HepG2 (cell line): ENCODE measurements at regions not wholly inside any gene's neighbourhood (a gene's known extent, or its start where the extent isn't known, plus 50 kb on each side); places are given as distances from the start of the nearest gene placed in this dataset.

Experiments used
- ATAC-seq: fragments of 200-7000 bp; cut with Tn5 transposase; 3 replicates; pipeline ENCODE4 v1.9.1; 2020; ENCODE audit warnings: mild to moderate bottlenecking, moderate library complexity
- BruUV-seq: library from RNA; stranded (reverse); fragments of 400-500 nt; replicated peaks from 2 replicates; lab custom pipeline; 2021; lab: Mats Ljungman, UMichigan
- CTCF ChIA-PET: fragments of 300-600 bp; formaldehyde crosslinking; extraction: SDS; loops from one replicate; lab custom pipeline; 2021; ENCODE audit warnings: low total read pairs, inconsistent platforms, low intra/inter-chr PET ratio; lab: Yijun Ruan, JAX
- POLR2A ChIA-PET: fragments of 350-600 bp; sonication (Branson Sonifier 250); formaldehyde crosslinking; loops from one replicate; lab custom pipeline; 2020; ENCODE audit warnings: antibody characterized with exemption, inconsistent platforms; lab: Yijun Ruan, JAX
- DNase-seq: peaks from one replicate; pipeline ENCODE4 v3.0.0-alpha.2; 2015; ENCODE audit warnings: low spot score
- FAIRE-seq: peaks from 3 replicates; lab custom pipeline; 2011; peaks lifted over from hg19 to GRCh38; lab: Jason Lieb, UNC
- H2AFZ ChIP-seq: one replicate; pipeline ENCODE4 v1.6.1; 2011; ENCODE audit warnings: low read length, inconsistent platforms
- H3K27ac ChIP-seq: fragments of 300-600 bp; 3 replicates; pipeline ENCODE4 v1.8.0; 2011; ENCODE audit warnings: mixed run types, mild to moderate bottlenecking, mixed read lengths, low read length, inconsistent platforms; ENCODE audit not compliant: insufficient read depth; ENCODE audit errors: extremely low read length
- H3K27me3 ChIP-seq, 2 experiments: fragments of 200-600 bp in 1 of 2; 2 replicates in 1 of 2; 3 replicates in 1 of 2; pipeline versions ENCODE4 v1.6.0 to v1.8.0; 2011; ENCODE audit warnings: low read length in 2 of 2, mild to moderate bottlenecking in 2 of 2, moderate library complexity in 2 of 2, inconsistent platforms in 1 of 2; ENCODE audit not compliant: insufficient read depth in 2 of 2, control insufficient read depth in 1 of 2
- H3K36me3 ChIP-seq, 2 experiments: fragments of 200-600 bp in 1 of 2; replicated peaks in 1 of 2; 2 replicates in 1 of 2; 3 replicates in 1 of 2; pipeline versions ENCODE4 v1.5.1 to v1.8.0; 2011; ENCODE audit warnings: low read length in 2 of 2, inconsistent platforms in 1 of 2; ENCODE audit not compliant: insufficient read depth in 2 of 2, control insufficient read depth in 1 of 2
- H3K4me1 ChIP-seq: 2 replicates; pipeline ENCODE4 v1.5.1; 2012; ENCODE audit warnings: low read length, inconsistent platforms; ENCODE audit not compliant: insufficient read depth
- H3K4me2 ChIP-seq: 2 replicates; pipeline ENCODE4 v1.6.0; 2011; ENCODE audit warnings: low read depth, low read length, inconsistent platforms
- H3K4me3 ChIP-seq, 3 experiments: fragments of 200-600 bp in 1 of 3; sonication (generic), shearing (Covaris generic) in 1 of 3; replicated peaks in 1 of 3; 2 replicates each; pipeline ENCODE4 v1.5.1; 2011 to 2016; ENCODE audit warnings: low read length in 3 of 3, inconsistent platforms in 2 of 3, low read depth in 2 of 3, mild to moderate bottlenecking in 2 of 3, control low read depth in 1 of 3, mixed read lengths in 1 of 3; ENCODE audit not compliant: insufficient read depth in 1 of 3
- H3K79me2 ChIP-seq: one replicate; pipeline ENCODE4 v1.6.1; 2011; ENCODE audit warnings: low read length, inconsistent platforms; ENCODE audit not compliant: insufficient read depth
- H3K9ac ChIP-seq: 2 replicates; pipeline ENCODE4 v1.6.0; 2011; ENCODE audit warnings: mild to moderate bottlenecking, low read depth, low read length, inconsistent platforms; ENCODE audit not compliant: insufficient read depth
- H3K9me3 ChIP-seq: 2 replicates; pipeline ENCODE4 v1.5.1; 2012; ENCODE audit warnings: mild to moderate bottlenecking, low read length
- H4K20me1 ChIP-seq: 2 replicates; pipeline ENCODE4 v1.6.0; 2011; ENCODE audit warnings: inconsistent platforms, mild to moderate bottlenecking, low read length, moderate library complexity; ENCODE audit not compliant: insufficient read depth
- ZNF572 ChIP-seq: sonication (generic); formaldehyde crosslinking; IDR thresholded peaks from 2 replicates; pipeline ENCODE4 v1.5.1; 2020; ENCODE audit warnings: mild to moderate bottlenecking, missing genetic modification reagents
- WGBS: methylation state at CpG from one replicate; pipeline ENCODE4 v1.1.6; 2017; ENCODE audit warnings: low lambda C conversion rate; 5-methylcytosine and 5-hydroxymethylcytosine counted together
- in situ Hi-C: cut with HindIII; loops from 2 replicates; pipeline ENCODE4 v1.10.0; 2017; ENCODE audit warnings: low pct_unique_long_range_greater_than_20kb; ENCODE audit not compliant: extremely low pct_ligation_motif_present
- intact Hi-C: fragments of 100-400 bp; cut with micrococcal nuclease; formaldehyde crosslinking; loops from one replicate; pipeline ENCODE4 v1.10.0; 2022; ENCODE audit not compliant: unreplicated experiment
- TF ChIP-seq, protein P1 (sequence below): sonication (generic); formaldehyde crosslinking; IDR thresholded peaks from 2 replicates; pipeline ENCODE4 v1.4.0; 2020; ENCODE audit warnings: mild to moderate bottlenecking, missing genetic modification reagents

DNA sequence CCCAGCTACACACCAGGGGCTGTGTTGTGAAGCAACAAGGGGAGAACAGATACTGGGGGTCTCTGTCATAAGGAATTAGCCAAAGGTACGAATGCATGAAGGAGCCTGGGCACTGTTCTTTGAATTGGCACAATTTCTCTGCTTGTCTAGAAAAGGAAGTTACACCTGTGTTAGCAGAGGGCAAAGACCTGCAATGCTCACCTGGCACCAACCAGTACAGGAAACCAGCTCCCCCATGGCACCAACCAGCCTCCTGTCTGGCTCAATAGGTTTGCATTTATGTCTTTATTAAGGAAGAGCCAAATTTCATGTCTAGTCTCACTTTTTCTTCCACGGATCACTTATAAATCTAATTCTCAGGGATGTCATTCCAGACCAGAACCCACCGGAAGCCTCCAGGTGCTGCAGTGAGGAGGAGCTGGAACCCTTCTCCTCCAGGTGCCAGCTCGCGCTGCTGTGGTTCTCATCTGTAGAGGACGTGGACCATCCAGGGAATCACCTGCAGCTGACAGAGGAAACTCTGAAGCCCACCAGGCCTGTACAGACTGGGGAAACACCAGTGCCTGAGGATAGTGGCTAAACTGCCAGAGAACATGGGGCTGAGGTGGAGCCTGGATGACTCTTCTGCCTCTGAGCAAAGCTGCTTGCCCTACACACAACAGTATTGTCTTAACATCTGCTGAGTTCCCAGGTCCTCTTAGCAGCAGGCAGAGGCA is 113.4 kb upstream of the TRIM2 start:
- FAIRE-seq, result no peak
- CTCF ChIA-PET, result no interaction called here
- WGBS, result 48% methylated on average over 5 of the region's 6 CpGs

More for the DNA sequence above, 113.4 kb upstream of the TRIM2 start:
- Histone ChIP-seq H3K27me3 (peaks cover 0 to 6% of the 10 kb centered on the region in 2 experiments; a peak in 1 of 5 replicates), H3K36me3 (no peaks in the 10 kb centered on the region), H4K20me1 (no peaks in the 10 kb centered on the region), H3K4me1 (peaks cover 5% of the 10 kb centered on the region), H3K79me2 (no peaks in the 10 kb centered on the region), H3K4me3 (no peak overlapping the region), H3K9me3 (no peaks in the 10 kb centered on the region), H3K9ac (no peak overlapping the region), H2AFZ (no peak overlapping the region), H3K27ac (no peak overlapping the region), H3K4me2 (no peak overlapping the region)
- DNase-seq, result no peak
- BruUV-seq, result no TSS peak
- intact Hi-C loops (no loop called here), in situ Hi-C loops (no loop called here)
- no peak for ATAC-seq
- no peak for TF ChIP-seq ZNF572 (CRISPR knock-in tag)
- TF ChIP-seq, protein P1, sequence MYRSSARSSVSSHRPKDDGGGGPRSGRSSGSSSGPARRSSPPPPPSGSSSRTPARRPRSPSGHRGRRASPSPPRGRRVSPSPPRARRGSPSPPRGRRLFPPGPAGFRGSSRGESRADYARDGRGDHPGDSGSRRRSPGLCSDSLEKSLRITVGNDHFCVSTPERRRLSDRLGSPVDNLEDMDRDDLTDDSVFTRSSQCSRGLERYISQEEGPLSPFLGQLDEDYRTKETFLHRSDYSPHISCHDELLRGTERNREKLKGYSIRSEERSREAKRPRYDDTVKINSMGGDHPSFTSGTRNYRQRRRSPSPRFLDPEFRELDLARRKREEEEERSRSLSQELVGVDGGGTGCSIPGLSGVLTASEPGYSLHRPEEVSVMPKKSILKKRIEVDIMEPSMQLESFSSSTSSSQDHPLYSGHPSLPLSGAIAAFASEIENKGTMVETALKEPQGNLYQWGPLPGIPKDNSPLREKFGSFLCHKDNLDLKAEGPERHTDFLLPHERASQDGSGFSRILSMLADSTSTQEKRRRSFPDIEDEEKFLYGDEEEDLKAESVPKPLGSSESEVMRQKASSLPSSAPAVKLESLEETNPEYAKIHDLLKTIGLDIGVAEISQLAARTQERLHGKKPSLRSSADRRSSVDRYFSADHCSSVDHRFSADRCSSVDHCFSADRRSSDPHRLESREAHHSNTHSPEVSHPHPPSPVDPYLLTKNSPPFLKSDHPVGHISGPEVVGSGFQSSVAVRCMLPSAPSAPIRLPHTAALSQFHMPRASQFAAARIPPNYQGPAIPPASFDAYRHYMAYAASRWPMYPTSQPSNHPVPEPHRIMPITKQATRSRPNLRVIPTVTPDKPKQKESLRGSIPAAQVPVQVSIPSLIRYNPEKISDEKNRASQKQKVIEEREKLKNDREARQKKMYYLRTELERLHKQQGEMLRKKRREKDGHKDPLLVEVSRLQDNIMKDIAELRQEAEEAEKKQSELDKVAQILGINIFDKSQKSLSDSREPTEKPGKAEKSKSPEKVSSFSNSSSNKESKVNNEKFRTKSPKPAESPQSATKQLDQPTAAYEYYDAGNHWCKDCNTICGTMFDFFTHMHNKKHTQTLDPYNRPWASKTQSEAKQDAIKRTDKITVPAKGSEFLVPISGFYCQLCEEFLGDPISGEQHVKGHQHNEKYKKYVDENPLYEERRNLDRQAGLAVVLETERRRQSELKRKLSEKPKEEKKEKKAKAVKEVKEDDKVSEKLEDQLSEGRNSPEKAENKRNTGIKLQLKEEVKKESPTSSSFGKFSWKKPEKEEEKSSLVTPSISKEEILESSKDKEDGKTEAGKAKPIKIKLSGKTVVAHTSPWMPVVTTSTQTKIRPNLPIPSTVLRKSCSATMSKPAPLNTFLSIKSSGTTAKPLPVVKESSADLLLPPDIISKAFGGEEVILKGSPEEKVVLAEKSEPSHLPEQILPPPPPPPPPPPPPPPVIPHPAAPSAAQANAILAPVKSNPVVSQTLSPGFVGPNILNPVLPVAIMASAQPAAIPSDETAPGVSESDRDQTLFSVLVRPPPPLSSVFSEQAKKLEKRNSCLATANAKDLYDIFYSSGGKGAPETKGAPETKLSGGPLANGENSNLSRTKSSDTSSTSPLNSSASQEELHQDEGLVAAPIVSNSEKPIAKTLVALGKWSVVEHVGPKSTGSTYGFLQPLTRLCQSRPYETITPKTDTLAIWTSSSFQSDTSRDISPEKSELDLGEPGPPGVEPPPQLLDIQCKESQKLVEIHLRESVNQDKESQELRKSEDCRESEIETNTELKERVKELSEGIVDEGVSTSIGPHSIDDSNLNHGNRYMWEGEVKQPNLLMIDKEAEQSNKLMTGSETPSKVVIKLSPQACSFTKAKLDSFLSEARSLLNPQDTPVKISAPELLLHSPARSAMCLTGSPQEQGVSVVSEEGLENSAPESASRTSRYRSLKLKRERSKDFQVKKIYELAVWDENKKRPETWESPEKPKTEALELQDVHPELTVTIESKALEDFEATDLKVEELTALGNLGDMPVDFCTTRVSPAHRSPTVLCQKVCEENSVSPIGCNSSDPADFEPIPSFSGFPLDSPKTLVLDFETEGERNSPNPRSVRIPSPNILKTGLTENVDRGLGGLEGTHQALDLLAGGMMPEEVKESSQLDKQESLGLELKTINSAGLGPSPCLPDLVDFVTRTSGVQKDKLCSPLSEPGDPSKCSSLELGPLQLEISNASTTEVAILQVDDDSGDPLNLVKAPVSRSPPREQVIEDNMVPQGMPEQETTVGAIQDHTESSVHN (CRISPR knock-in tag), result no peak
- POLR2A ChIA-PET, result interaction anchor here (1.3 kb wide), 1 partner anchor 37 kb away, joined by 3 read pairs; no protein-coding TSS in a partner anchor
